Right renal cortex interstitium (tissue), 3 donors: ENCODE measurements at regions not wholly inside any gene's neighbourhood (a gene's known extent, or its start where the extent isn't known, plus 50 kb on each side); places are given as distances from the start of the nearest gene placed in this dataset.

Experiments
- DNase-seq, 3 donors: peaks; one replicate each; pipeline ENCODE4 v3.0.0-alpha.2; 2013; ENCODE audit warnings: low read depth in 3 of 3, low spot score in 2 of 3

GRCh38 chr1:25083481-25084345 lies 148.6 kb downstream of the SYF2 start:
- no peak for DNase-seq

- no peak for DNase-seq
Observed at GRCh38 chr1:25082995-25083394, 149.3 kb downstream of the SYF2 start.

- DNase-seq = no peak
Observed at GRCh38 chr1:25082216-25082899, 149.9 kb downstream of the SYF2 start.

- DNase-seq = no peak
Observed at GRCh38 chr1:25081496-25081895, 150.8 kb downstream of the SYF2 start.

GRCh38 chr1:25080294-25081209 lies 150.5 kb upstream of the RUNX3 start:
- no peak for DNase-seq

GRCh38 chr1:25079048-25079447 lies 149.0 kb upstream of the RUNX3 start:
- no peak for DNase-seq

GRCh38 chr1:25074351-25075227 lies 144.5 kb upstream of the RUNX3 start:
- no peak for DNase-seq

- no peak for DNase-seq
Observed at GRCh38 chr1:25073640-25074270, 143.7 kb upstream of the RUNX3 start.

GRCh38 chr1:25072461-25072860 lies 142.4 kb upstream of the RUNX3 start:
- DNase-seq = no peak

GRCh38 chr1:25068829-25069228 lies 138.8 kb upstream of the RUNX3 start:
- DNase-seq = no peak

GRCh38 chr1:25068316-25068715 lies 138.2 kb upstream of the RUNX3 start:
- no peak for DNase-seq

- no peak for DNase-seq
Observed at GRCh38 chr1:25067518-25068251, 137.6 kb upstream of the RUNX3 start.

GRCh38 chr1:25066731-25067517 lies 136.8 kb upstream of the RUNX3 start:
- no peak for DNase-seq

GRCh38 chr1:25066256-25066655 lies 136.2 kb upstream of the RUNX3 start:
- DNase-seq = no peak

GRCh38 chr1:25065795-25066238 lies 135.7 kb upstream of the RUNX3 start:
- DNase-seq = no peak

GRCh38 chr1:25065321-25065721 lies 135.2 kb upstream of the RUNX3 start:
- no peak for DNase-seq

GRCh38 chr1:25064465-25065240 lies 134.6 kb upstream of the RUNX3 start:
- DNase-seq = no peak
